ENCODE measurements at regions not wholly inside any gene's neighbourhood (a gene's known extent, or its start where the extent isn't known, plus 50 kb on each side); places are given as distances from the start of the nearest gene placed in this dataset.
"Not testable (repeated sequence)": the region's sequence is repeated elsewhere in the genome, so short reads cannot be mapped to it uniquely, and the experiment has no call there.

- not testable (repeated sequence) for H3K27me3 ChIP-seq (ENCODE audit: control insufficient read depth, insufficient read depth, low read length); H3K27ac ChIP-seq (ENCODE audit: low read length); H3K4me1 ChIP-seq (ENCODE audit: control insufficient read depth, insufficient read depth, low read length); H3K9me3 ChIP-seq (ENCODE audit: control insufficient read depth, insufficient read depth, low read length); DNase-seq (ENCODE audit: low read depth, low spot score); H3K36me3 ChIP-seq (ENCODE audit: control insufficient read depth, insufficient read depth, low read length); H3K4me3 ChIP-seq (ENCODE audit: low read length)
- no CpG with 5 or more reads among the region's 27 CpGs for WGBS (ENCODE audit: insufficient coverage, insufficient read length)
Measured at GRCh38 chr4:131741836-131742235, 1407.3 kb upstream of the PCDH10 start.

GRCh38 chr4:131742536-131743205, 1406.4 kb upstream of the PCDH10 start:
- not testable (repeated sequence) for H3K36me3 ChIP-seq (ENCODE audit: control insufficient read depth, insufficient read depth, low read length); H3K27ac ChIP-seq (ENCODE audit: low read length); DNase-seq (ENCODE audit: low read depth, low spot score); H3K4me3 ChIP-seq (ENCODE audit: low read length); H3K27me3 ChIP-seq (ENCODE audit: control insufficient read depth, insufficient read depth, low read length); H3K9me3 ChIP-seq (ENCODE audit: control insufficient read depth, insufficient read depth, low read length); H3K4me1 ChIP-seq (ENCODE audit: control insufficient read depth, insufficient read depth, low read length)
- WGBS (ENCODE audit: insufficient coverage, insufficient read length) = no CpG with 5 or more reads among the region's 45 CpGs

GRCh38 chr4:131743348-131743747, 1405.7 kb upstream of the PCDH10 start:
- H3K36me3 ChIP-seq (ENCODE audit: control insufficient read depth, insufficient read depth, low read length); H3K4me3 ChIP-seq (ENCODE audit: low read length); DNase-seq (ENCODE audit: low read depth, low spot score); H3K4me1 ChIP-seq (ENCODE audit: control insufficient read depth, insufficient read depth, low read length); H3K9me3 ChIP-seq (ENCODE audit: control insufficient read depth, insufficient read depth, low read length); H3K27me3 ChIP-seq (ENCODE audit: control insufficient read depth, insufficient read depth, low read length); H3K27ac ChIP-seq (ENCODE audit: low read length): not testable (repeated sequence)
- WGBS (ENCODE audit: insufficient coverage, insufficient read length) = no CpG with 5 or more reads among the region's 20 CpGs

GRCh38 chr4:131747203-131747602, 1401.9 kb upstream of the PCDH10 start:
- H3K27ac ChIP-seq (ENCODE audit: low read length); H3K9me3 ChIP-seq (ENCODE audit: control insufficient read depth, insufficient read depth, low read length); H3K4me3 ChIP-seq (ENCODE audit: low read length); H3K36me3 ChIP-seq (ENCODE audit: control insufficient read depth, insufficient read depth, low read length); H3K27me3 ChIP-seq (ENCODE audit: control insufficient read depth, insufficient read depth, low read length); H3K4me1 ChIP-seq (ENCODE audit: control insufficient read depth, insufficient read depth, low read length); DNase-seq (ENCODE audit: low read depth, low spot score): not testable (repeated sequence)
- no CpG with 5 or more reads among the region's 34 CpGs for WGBS (ENCODE audit: insufficient coverage, insufficient read length)

- DNase-seq (ENCODE audit: low read depth, low spot score); H3K9me3 ChIP-seq (ENCODE audit: control insufficient read depth, insufficient read depth, low read length); H3K27me3 ChIP-seq (ENCODE audit: control insufficient read depth, insufficient read depth, low read length); H3K36me3 ChIP-seq (ENCODE audit: control insufficient read depth, insufficient read depth, low read length); H3K4me3 ChIP-seq (ENCODE audit: low read length); H3K27ac ChIP-seq (ENCODE audit: low read length); H3K4me1 ChIP-seq (ENCODE audit: control insufficient read depth, insufficient read depth, low read length): not testable (repeated sequence)
- no CpG with 5 or more reads among the region's 31 CpGs for WGBS (ENCODE audit: insufficient coverage, insufficient read length)
Measured at GRCh38 chr4:131749224-131749623, 1399.9 kb upstream of the PCDH10 start.

GRCh38 chr4:131750006-131750405, 1399.1 kb upstream of the PCDH10 start:
- not testable (repeated sequence) for DNase-seq (ENCODE audit: low read depth, low spot score); H3K4me3 ChIP-seq (ENCODE audit: low read length); H3K27ac ChIP-seq (ENCODE audit: low read length); H3K27me3 ChIP-seq (ENCODE audit: control insufficient read depth, insufficient read depth, low read length); H3K4me1 ChIP-seq (ENCODE audit: control insufficient read depth, insufficient read depth, low read length); H3K36me3 ChIP-seq (ENCODE audit: control insufficient read depth, insufficient read depth, low read length); H3K9me3 ChIP-seq (ENCODE audit: control insufficient read depth, insufficient read depth, low read length)
- WGBS (ENCODE audit: insufficient coverage, insufficient read length) = no CpG with 5 or more reads among the region's 25 CpGs

- not testable (repeated sequence) for H3K4me1 ChIP-seq (ENCODE audit: control insufficient read depth, insufficient read depth, low read length); H3K9me3 ChIP-seq (ENCODE audit: control insufficient read depth, insufficient read depth, low read length); H3K36me3 ChIP-seq (ENCODE audit: control insufficient read depth, insufficient read depth, low read length); H3K27ac ChIP-seq (ENCODE audit: low read length); DNase-seq (ENCODE audit: low read depth, low spot score); H3K4me3 ChIP-seq (ENCODE audit: low read length); H3K27me3 ChIP-seq (ENCODE audit: control insufficient read depth, insufficient read depth, low read length)
- no CpG with 5 or more reads among the region's 31 CpGs for WGBS (ENCODE audit: insufficient coverage, insufficient read length)
Measured at GRCh38 chr4:131750469-131750868, 1398.6 kb upstream of the PCDH10 start.

GRCh38 chr4:131762234-131762633, 1386.9 kb upstream of the PCDH10 start:
- no CpG with 5 or more reads among the region's 35 CpGs for WGBS (ENCODE audit: insufficient coverage, insufficient read length)

GRCh38 chr4:131764730-131765129, 1384.4 kb upstream of the PCDH10 start:
- Histone ChIP-seq H3K36me3 (ENCODE audit: control insufficient read depth, insufficient read depth, low read length) (no peaks in the 10 kb centered on the region), H3K27me3 (ENCODE audit: control insufficient read depth, insufficient read depth, low read length) (no peaks in the 10 kb centered on the region), H3K27ac (ENCODE audit: low read length) (no peak overlapping the region), H3K4me3 (ENCODE audit: low read length) (no peak overlapping the region), H3K9me3 (ENCODE audit: control insufficient read depth, insufficient read depth, low read length) (no peaks in the 10 kb centered on the region), H3K4me1 (ENCODE audit: control insufficient read depth, insufficient read depth, low read length) (no peaks in the 10 kb centered on the region)
- WGBS (ENCODE audit: insufficient coverage, insufficient read length) = no CpG with 5 or more reads among the region's 28 CpGs
- no peak for DNase-seq (ENCODE audit: low read depth, low spot score)

More at GRCh38 chr4:131762234-131762633, 1386.9 kb upstream of the PCDH10 start:
- H3K36me3 ChIP-seq (ENCODE audit: control insufficient read depth, insufficient read depth, low read length); H3K4me3 ChIP-seq (ENCODE audit: low read length); H3K4me1 ChIP-seq (ENCODE audit: control insufficient read depth, insufficient read depth, low read length); H3K27me3 ChIP-seq (ENCODE audit: control insufficient read depth, insufficient read depth, low read length); H3K9me3 ChIP-seq (ENCODE audit: control insufficient read depth, insufficient read depth, low read length); H3K27ac ChIP-seq (ENCODE audit: low read length); DNase-seq (ENCODE audit: low read depth, low spot score): not testable (repeated sequence)

GRCh38 chr4:131774382-131774781, 1374.7 kb upstream of the PCDH10 start:
- WGBS (ENCODE audit: insufficient coverage, insufficient read length) = no CpG with 5 or more reads among the region's 3 CpGs
- not testable (repeated sequence) for H3K27me3 ChIP-seq (ENCODE audit: control insufficient read depth, insufficient read depth, low read length); DNase-seq (ENCODE audit: low read depth, low spot score); H3K4me3 ChIP-seq (ENCODE audit: low read length); H3K27ac ChIP-seq (ENCODE audit: low read length); H3K9me3 ChIP-seq (ENCODE audit: control insufficient read depth, insufficient read depth, low read length); H3K4me1 ChIP-seq (ENCODE audit: control insufficient read depth, insufficient read depth, low read length); H3K36me3 ChIP-seq (ENCODE audit: control insufficient read depth, insufficient read depth, low read length)

GRCh38 chr4:131810565-131810964, 1338.5 kb upstream of the PCDH10 start:
- not testable (repeated sequence) for H3K4me3 ChIP-seq (ENCODE audit: low read length); DNase-seq (ENCODE audit: low read depth, low spot score)
- no CpG with 5 or more reads among the region's 3 CpGs for WGBS (ENCODE audit: insufficient coverage, insufficient read length)

More at GRCh38 chr4:131810565-131810964, 1338.5 kb upstream of the PCDH10 start:
- H3K36me3 ChIP-seq (ENCODE audit: control insufficient read depth, insufficient read depth, low read length); H3K4me1 ChIP-seq (ENCODE audit: control insufficient read depth, insufficient read depth, low read length); H3K9me3 ChIP-seq (ENCODE audit: control insufficient read depth, insufficient read depth, low read length); H3K27ac ChIP-seq (ENCODE audit: low read length); H3K27me3 ChIP-seq (ENCODE audit: control insufficient read depth, insufficient read depth, low read length): not testable (repeated sequence)

Data from iPS DF 6.9 (cell line).